NCI-H2227 treated with DMSO at 0.1 percent for 48 hours (cell line): ENCODE measurements at regions not wholly inside any gene's neighbourhood (a gene's known extent, or its start where the extent isn't known, plus 50 kb on each side); places are given as distances from the start of the nearest gene placed in this dataset.

ENCODE experiments used
- DNase-seq: peaks from one replicate; lab custom pipeline; 2025; lab: John Stamatoyannopoulos, UW

DNA sequence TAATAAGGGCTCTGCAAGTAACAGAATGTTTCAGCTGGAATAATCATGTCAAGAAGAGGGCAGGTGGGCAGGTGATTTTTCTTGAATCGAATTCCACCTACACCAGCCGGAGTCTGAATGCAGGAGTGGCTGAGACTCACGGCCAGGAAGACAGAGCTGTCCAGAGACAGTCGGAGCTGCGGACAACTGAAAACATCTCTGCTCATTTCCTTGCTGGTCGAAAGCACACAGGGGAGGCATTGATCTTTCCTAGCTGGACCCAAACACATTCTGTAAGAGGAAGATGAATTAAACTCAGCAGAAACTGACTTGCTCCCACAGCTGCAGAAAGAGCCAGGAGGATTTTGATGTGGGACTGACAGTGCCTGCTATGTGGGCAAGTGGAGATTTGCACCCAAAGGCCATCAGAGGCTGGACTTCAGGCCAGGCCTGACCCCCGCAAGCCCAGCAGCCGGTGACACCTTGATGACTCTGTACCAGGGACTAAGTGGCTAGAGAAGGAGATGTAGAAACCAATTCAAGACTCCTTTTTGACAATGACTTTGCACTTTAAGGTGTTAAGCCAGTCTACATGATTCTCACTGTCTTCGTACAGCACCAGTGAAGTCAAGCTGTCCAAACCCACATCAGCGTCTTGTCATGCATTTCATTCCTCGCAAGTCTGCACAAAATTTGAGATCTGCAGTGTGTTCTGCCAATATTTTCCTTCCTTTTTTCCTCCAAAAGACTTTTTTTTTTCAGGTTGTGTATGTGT lies 169.4 kb downstream of the TEX36 start:
- DNase-seq = no peak

DNA sequence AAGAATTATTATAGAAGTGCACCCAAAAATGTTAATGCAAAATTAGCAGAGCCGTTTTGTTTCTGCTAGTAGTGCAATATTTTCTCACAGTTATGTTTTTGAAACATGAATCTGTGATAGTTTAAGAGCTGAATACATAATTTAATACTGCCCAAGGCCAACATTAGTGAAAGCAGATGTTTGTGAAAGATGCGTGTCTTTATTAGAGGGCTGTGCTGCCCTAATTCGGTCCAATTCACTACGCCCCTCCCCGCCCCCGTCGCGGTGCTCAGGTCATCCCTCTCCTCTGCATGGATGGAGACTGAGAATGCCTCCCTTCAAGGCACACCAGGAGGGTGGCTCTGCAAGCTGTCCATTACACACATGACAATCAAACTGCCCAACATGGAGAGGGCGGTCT lies 172.0 kb downstream of the TEX36 start:
- no peak for DNase-seq

DNA sequence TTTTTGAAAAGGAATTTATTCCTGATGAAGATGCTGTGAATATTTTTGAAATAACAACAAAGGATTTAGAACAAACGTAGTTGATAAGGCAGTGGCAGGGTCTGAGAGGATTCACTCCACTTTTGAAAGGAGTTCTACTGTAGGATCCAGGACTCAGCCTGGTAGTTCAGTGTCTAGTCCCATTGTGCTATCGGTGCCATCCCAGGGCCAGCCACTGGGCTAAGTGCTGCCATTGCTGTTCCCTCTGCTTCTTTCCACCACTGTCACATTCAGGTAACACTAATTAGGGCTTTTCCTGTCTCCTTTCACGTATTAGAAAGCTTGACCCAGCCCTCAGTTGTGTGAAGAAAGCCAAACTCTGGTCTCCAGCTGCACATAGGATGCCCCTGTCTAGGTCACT lies 177.3 kb downstream of the TEX36 start:
- DNase-seq = no peak

DNA sequence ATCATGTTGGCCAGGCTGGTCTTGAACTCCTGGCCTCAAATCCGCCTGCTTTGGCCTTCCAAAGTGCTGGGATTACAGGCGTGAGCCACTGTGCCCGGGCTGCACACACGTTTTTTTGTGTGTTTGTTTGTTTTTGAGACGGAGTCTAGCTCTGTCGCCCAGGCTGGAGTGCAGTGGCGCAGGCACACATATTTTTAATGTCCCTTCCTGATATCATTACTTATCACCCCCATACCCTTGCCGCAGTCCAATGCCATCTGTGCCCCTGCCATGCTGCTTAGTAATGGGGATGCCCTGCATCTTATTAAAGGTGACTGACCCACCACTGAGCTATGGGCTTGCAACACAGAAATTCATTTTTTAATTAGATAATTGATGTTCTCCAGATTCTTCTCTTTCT lies 180.7 kb downstream of the TEX36 start:
- no peak for DNase-seq

DNA sequence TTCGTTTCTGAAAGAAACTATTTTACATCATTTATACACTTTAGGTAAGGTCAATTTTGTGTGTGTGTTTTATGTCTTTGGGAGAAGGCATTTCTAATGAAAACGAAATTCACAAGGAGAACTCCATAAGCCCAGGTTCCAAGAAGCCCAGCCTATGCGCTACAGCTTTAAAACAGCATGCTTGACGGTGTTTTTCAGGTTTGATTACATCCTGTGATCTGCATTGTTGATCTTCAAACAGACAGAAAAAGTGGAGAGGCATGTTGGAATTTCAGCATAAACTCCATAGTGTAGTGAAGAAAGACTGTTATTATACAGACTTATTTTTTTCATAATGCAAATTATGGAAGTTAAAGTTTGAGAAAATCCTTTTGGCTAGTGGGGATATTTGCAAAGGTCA lies 187.6 kb downstream of the TEX36 start:
- no peak for DNase-seq

DNA sequence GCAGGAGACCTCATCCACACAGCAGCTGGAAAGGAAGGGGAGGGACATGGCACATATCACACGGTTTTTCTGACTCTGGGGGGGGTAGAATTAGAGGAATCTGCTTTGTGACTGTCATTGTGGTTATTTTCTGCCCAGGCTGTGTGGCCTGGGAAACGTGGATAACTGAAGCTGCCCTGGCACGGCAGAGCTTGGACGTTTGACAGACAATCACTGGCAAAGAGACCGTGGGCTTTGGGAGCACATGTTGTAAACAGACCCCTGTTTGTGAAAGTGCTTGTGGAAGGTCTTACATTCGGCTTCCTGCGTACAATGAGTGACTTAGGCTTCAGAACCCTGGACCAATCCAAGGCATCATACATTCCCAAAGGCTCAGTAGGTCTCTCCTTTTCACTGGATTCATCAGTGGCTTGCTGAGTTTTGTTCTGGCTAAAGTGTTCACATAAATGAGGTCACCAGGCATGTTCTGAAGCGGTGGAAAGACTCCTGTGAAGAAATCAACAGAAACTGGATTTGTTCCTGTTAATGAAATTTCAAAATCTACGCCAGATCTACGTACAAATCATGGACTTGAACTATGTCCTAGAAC lies 188.2 kb downstream of the TEX36 start:
- no peak for DNase-seq

DNA sequence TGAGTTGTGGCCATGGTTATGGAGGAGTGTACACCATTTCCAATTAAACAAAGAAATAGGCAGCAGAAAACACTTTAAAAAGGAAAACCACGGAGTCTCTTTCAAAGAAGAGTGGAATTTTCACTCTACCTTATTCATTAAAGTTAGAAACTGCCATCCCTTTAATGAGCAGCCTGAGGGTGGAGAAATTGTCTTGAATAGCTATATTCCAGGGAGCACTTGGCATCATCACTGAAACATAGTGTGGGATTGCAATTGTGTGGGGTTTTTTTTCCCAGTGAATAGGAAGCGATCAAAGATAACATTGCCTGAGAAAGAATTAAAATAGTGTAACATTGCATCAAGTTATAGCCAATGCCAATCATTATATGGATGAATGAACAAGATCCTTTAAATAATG lies 191.6 kb downstream of the TEX36 start:
- DNase-seq = no peak

DNA sequence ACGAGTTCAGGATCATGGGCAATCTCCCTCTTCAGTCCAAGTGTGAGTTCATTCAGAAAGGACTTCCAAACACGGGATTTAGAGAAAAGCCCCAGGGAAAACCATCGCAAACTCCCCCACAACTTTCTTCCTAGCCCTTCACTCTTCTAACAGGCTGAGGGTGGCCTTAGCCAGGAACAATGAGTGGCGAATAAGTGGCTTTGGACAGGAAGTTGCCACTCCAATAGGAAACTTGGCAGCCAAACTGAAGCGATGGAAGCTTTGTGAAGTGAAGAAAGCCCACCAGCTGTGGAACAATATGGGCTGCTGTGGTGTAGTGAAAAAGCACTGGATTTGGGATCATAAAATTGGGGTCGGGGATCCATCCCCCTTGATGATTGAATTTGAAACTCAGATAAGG lies 193.2 kb downstream of the TEX36 start:
- no peak for DNase-seq

DNA sequence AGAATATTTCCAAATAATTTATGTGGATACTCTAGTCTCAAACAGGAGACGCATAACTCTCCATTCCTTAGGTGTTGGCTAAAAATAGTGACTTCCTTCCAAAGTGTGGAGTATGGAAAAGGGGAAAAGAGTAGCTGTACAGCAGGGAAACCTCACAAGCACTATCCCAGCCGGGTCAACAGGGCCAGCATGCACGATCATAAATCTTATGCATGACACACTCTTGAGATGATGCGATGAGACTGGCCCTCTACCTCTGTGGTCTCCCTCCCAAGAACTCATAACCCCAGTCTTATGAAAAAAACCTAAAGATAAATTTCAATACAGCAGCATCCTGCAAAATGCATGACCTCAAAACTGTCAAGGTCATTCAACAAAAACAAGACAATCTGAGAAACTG lies 197.3 kb downstream of the TEX36 start:
- DNase-seq = no peak

DNA sequence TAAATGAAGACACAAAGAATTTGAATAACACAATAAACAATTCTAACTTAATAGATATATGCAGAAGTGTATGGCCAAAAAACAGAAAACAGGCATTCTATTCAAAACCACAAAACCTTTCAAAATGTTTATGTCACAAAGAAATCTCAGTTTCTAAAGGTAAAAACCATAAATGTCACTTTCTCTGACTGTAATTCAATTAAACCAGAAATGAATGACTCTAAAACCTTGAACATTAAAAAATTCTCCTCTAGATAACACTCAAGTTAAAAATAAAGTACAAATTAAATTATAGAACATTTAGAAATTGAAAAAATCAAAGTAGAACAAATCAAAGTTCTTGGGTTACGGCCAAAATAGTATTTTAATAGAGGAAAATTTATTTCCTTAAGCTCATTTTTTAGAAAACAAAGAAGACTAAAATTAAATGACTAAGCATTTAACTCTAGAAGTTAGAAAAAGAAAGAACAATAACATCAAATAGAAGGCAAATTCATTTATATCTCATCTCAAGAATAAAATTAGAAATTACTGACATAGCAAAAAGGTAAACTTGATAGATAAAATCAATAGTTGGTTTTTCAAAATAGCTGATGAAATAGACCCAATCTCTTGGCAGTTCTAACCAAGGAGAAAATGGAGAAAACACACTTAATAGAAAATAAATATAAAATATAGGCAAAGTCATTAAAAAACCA lies 198.8 kb downstream of the TEX36 start:
- DNase-seq = no peak

DNA sequence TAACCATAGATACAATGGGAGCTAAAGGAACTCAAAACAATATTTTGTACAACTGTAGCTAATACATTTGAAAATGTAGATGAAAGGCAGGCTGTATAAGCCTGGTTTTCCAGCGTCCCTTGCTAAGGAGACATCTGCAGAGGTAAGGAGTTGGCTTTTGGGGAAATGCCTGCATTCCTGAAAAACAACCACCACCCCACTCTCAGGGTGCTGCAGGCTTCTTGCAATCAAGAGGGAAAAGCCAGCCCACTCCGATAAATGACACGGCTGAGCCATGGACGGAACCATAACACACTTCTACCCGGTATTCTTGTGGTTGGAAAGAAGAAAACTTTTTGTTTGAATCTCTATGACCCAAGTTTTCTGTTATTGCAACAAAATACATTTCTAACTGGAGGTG lies 200.3 kb downstream of the TEX36 start:
- no peak for DNase-seq

DNA sequence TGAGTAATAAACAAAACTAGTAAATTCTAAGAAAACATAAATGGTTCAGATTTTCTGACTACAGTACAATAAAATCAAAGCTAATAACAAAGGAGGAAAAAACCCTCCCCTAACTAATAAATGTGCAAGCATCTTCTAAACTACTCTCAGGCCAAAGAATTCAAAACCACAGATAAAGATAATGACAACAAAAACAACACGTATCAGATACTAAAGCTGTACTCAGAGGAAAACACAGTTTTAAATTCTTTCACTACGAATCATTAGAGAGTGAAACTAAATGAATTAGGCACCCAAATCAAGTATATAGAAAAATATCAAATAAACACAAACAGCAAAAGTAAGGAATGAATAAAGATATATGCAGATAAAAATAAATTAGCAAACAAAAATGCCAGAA lies 200.9 kb downstream of the TEX36 start:
- no peak for DNase-seq

DNA sequence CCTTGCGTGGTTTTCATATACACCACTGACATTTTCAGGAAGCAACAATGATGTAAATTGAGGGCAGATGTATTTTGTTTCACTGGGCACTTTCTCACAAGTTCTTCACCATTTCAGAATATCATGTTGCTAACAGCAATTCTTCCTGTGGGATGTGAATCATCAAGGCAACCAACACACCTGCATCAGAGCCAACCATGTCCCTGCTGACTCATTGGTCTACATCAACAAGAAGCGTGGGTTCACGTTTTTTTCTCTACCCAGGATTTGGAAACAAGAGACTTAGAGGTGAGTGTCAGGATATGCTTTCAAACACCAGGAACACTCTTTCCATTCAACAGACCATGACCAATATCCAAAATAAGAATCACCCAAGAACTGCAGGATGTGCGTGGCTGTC lies 203.9 kb downstream of the TEX36 start:
- DNase-seq = no peak

DNA sequence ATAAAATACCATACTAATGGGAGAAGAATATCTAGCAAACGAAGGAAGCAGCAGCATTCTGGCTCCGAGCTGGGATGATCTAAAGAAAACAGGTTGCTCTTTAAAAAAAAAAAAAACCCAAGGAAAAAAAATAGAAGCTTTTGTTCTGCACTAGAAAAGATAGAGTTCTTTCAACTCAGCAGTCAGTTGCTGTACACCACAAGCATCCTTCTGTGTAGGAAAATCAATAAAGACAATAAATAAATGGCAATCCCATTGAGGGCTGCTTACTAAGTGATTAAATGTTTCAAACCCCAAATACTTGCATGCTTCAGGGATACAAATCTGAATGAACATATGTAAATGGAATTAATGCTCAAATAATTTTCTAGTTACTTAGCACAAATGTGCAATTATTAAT lies 207.1 kb downstream of the TEX36 start:
- no peak for DNase-seq

DNA sequence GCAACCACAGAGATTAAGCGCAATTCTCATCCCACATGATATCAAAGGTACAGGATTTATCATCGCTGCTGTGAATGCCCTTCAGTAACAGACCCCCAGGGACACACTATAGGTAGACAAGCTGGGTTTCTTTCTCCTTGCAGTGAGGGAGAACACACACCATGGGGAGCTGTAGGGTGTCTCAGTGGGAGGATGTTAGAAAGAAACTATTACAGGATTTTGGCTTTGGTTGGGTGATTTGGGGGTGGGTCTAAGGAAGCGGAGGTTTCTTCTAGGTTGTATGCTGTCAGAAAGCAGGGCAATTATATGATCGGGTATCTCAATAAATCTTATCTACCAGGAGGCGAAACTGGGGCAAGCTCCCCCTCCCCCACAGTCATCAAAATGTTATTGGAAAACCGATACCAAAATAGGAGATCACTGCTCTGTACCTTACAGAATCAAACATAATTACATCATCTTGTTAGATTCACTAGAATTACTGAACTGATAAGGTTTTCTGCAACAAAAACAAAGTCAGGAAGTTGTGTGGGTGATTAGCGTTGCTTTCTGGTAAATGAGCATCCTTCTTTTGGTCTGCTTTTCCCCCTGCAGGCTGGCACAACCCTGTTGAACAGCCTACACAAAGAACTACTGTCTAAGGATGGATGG lies 209.7 kb downstream of the TEX36 start:
- DNase-seq = no peak

DNA sequence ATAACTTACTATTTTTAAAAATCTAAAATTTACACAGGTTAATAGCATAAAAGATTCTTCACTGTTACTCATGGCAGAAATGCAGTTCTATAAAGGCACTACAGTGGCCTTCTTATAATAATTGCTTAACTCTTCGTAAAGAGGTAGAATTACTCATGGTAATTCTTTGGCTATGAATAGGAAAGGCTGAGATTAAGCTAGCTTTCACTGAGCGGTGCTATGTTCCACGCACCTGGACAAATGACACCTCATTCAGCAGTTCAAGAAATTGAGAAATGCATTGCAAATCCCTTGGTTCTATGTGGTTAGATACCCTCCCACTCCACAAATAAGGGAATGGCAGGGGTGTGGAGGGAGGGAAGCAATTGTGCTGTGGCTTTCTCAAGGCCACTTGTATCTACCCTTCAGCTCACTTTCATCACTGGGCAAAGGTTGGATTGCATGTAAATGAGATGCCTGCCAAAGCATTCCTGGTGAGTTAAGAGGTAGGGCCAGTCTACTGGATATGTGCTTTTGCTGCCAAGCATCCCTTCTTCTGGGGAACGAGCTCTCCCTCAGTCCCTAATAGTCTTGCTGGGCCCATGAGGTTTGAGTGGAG lies 210.9 kb downstream of the TEX36 start:
- DNase-seq = no peak

DNA sequence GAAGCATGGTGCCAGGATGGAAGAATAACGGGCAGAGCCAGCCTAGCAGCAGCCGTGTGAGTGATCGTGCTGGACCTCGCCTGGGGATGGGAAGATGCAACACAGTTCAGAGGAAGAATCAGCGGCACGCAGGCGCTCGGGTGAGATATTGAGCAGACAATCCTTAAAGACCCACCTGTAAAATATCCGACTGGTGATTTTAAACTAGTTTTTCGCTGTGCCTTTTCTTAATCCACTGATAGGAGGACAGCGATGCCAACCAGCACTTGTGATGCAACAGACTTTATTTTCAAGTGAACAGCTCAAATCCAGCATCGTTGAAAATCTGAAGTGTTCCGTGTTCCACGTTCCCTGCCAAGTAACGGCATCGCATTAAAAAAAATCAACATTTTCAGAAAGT lies 214.7 kb downstream of the TEX36 start:
- DNase-seq = no peak

DNA sequence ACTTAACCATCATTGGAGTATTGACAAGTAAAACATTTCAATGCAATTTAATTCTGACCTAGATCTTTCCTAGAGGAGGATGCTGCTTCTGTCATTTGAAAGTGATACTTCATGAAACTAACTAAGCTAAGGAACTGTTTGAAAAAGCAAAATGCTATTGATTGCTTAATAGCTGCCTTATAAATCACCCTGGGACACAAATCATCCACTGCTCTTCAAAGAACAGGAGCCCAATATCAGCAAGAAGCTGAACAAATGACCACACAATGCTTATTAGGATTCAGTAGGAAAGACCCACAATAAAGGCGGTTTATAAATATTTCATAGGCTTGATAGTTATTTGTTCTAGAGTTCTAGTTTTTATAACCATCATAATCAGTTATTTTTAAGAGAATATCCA lies 216.3 kb downstream of the TEX36 start:
- no peak for DNase-seq

DNA sequence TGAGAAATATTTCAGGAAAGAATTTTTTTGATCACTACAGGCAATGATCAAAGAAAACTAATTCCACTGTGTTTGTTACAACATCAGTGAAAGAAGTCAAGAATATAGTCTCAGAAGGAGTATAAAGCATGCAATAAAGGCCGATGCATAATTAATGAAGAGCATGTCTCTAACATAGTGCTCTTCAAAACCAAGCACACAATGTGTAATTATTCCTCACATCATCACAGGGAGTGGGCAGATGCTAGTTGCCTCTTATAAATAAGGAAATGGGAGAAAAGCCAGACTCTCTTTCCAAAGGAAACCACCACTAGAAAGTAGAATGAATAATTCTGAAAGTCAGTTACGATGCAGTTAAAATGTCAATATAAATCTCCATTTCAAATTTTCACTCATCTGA lies 220.1 kb downstream of the TEX36 start:
- no peak for DNase-seq

DNA sequence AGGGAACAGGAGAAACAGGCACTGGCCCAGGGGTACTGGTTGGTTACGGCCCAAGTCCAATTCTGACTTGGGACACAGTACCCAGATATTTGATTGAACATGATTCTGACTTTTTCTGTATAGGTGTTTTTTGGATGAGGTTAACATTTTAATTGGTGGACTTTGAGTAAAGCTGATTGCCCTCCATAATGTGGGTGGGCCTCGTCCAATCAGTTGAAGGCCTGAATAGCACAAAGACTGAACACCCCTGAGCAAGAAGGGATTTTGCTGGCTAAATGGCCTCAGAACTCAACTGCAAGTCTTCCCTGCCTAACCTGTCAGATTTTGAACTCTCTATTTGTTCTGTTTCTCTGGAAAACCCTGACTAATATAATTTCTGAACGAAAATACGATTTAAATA lies 222.6 kb downstream of the TEX36 start:
- DNase-seq = no peak

DNA sequence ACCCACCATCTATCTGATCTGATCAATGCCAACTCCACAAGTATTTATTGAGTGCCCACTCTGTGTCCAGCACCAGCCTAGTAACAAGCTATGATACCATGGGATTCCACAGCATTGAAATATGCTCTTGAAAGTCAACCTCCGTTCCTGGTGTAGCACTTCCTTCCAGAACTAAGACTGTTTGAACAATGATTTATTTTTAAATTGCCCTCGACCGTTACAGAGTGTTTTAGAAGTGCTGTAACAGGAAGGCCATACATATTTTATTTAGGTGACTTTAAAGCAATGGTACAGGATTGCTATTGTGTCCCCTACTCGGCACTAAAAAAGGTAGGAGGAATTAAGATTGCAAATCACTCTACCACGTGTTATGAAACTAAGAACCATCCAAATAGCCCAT lies 225.6 kb downstream of the TEX36 start:
- DNase-seq = no peak

DNA sequence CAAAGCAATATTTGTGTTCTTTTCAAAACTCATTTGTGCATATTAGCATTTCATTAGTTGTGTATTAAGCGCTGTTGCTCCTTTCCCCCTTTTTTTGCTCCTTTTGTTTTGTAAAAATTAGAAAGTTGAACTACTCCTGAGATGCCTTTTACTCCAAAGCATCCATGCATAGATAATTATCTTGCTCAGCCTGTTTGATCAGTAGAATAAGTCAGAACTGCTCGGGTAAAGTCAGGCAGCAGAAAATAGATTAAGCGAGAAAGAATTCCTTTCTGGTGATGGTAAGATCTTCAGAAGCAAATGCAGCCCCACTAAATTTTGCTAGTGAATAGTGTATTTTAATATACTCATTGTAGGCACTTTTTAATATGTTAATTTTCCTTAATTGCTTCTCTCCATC lies 227.1 kb downstream of the TEX36 start:
- DNase-seq = no peak

DNA sequence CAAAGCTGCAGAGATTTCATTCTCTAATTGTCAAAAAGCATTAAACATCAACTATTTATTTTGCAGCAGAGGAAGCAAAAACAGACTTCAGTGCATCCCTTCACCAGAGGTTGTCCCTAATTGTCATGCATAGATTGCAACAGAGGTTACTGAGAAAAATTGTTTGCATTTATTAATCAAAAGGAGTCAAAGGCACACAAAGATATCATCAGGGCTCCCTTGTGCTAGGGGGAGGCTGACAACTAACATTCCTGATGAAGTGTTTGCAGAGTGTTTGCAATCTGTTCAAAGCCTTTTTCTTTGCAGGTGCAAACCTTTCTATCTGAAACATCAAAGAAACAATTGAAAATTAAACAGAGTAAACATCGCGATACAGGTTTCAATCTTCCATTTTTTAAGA lies 227.5 kb downstream of the TEX36 start:
- no peak for DNase-seq
